Heart left ventricle (tissue), 13 donors: ENCODE measurements at regions not wholly inside any gene's neighbourhood (a gene's known extent, or its start where the extent isn't known, plus 50 kb on each side); places are given as distances from the start of the nearest gene placed in this dataset.

Experiments used
- CTCF ChIP-seq, 12 donors: fragments of 200-600 bp; sonication (generic) in 4 of 12; IDR thresholded peaks; one replicate each; pipeline versions ENCODE4 v1.5.0 to v1.8.0; 2018 to 2022; ENCODE audit warnings: antibody characterized with exemption in 12 of 12, mild to moderate bottlenecking in 5 of 12
- POLR2A ChIP-seq, 2 donors: fragments of 450-650 bp; IDR thresholded peaks; one replicate each; pipeline ENCODE4 v1.6.1; 2017; ENCODE audit warnings: antibody characterized with exemption in 2 of 2, mild to moderate bottlenecking in 2 of 2, moderate library complexity in 2 of 2
- donor health status: ischemic (EF 13 %, LVEDD 7.1; RV severe dilation, severe dysfunction).
- donor health status: DM: no; HTN: yes; CAD: no.
- donor health status: DM: no; HTN: no; CAD: no.
- donor health status: ischemic (EF 25% LVEDD 6.9; RV normal size, moderate dysfunction).
- donor health status: ischemic (EF 25% LVEDD 5.7; RV mildly dilated, moderate dysfunction).
- donor health status: ischemic (EF 35%, LVEDD 5.7; RV mildly dilated, moderate dysfunction).
- donor health status: nonischemic (EF 11% LVEDD 7.7; RV severe dilation, severe dysfunction).
- donor health status: DM: yes; HTN: yes; CAD: no.
- donor health status: PGD.
- donor health status: ischemic (EF 29% LVEDD 5.4; RV normal size, mild dysfunction).
- donor health status: nonischemic (EF 23%, LVEDD 6.1; RV moderate dilation, normal function).

GRCh38 chr3:168628549-168628948 lies 532.8 kb upstream of the GOLIM4 start:
- no peak for TF ChIP-seq CTCF (IDR thresholded peaks at IDR 0.05)
- TF ChIP-seq POLR2A (IDR thresholded peaks at IDR 0.05), result no peak
